ENCODE measurements at regions not wholly inside any gene's neighbourhood (a gene's known extent, or its start where the extent isn't known, plus 50 kb on each side); places are given as distances from the start of the nearest gene placed in this dataset.

DNA sequence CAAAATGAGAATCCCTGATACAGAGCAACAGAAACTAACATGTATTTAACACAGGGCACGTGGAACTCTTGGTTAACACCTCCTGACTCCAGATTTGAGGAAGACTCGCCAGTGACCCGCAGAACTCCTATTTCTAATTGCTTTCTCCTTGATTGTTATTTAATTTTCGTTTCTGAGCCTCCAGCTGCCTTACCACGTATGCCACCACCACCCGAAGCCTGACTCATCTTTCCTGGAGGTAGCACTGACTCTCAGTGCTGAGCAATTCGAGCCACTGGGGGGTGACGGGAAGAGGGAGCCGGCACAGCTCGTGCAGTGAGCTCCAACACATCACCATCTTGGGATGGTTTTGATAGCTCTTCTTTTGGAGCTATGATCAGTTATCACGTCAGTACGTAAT, 273.9 kb upstream of the MGMT start:
- TF ChIP-seq SIN3A (IDR thresholded peaks at IDR 0.05; ENCODE audit: borderline replicate concordance, insufficient read depth, low read length) = no peak
- TF ChIP-seq TAF1 (IDR thresholded peaks at IDR 0.05; ENCODE audit: borderline replicate concordance, insufficient read depth, low read length) = no peak
- TF ChIP-seq POLR2AphosphoS5 (IDR thresholded peaks at IDR 0.05; ENCODE audit: low read depth, low read length) = no peak
- TF ChIP-seq, protein P1, sequence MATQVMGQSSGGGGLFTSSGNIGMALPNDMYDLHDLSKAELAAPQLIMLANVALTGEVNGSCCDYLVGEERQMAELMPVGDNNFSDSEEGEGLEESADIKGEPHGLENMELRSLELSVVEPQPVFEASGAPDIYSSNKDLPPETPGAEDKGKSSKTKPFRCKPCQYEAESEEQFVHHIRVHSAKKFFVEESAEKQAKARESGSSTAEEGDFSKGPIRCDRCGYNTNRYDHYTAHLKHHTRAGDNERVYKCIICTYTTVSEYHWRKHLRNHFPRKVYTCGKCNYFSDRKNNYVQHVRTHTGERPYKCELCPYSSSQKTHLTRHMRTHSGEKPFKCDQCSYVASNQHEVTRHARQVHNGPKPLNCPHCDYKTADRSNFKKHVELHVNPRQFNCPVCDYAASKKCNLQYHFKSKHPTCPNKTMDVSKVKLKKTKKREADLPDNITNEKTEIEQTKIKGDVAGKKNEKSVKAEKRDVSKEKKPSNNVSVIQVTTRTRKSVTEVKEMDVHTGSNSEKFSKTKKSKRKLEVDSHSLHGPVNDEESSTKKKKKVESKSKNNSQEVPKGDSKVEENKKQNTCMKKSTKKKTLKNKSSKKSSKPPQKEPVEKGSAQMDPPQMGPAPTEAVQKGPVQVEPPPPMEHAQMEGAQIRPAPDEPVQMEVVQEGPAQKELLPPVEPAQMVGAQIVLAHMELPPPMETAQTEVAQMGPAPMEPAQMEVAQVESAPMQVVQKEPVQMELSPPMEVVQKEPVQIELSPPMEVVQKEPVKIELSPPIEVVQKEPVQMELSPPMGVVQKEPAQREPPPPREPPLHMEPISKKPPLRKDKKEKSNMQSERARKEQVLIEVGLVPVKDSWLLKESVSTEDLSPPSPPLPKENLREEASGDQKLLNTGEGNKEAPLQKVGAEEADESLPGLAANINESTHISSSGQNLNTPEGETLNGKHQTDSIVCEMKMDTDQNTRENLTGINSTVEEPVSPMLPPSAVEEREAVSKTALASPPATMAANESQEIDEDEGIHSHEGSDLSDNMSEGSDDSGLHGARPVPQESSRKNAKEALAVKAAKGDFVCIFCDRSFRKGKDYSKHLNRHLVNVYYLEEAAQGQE (IDR thresholded peaks at IDR 0.05; ENCODE audit: insufficient read depth in 1 of 2, low read depth in 2 of 2, low read length in 2 of 2) = no peak
- TF ChIP-seq FOXP2 (optimal IDR thresholded peaks at IDR 0.05; ENCODE audit: borderline replicate concordance, extremely low read depth, extremely low read length, insufficient read depth) = no peak

Data from PFSK-1 (cell line).